GM10266 (cell line): ENCODE measurements at regions not wholly inside any gene's neighbourhood (a gene's known extent, or its start where the extent isn't known, plus 50 kb on each side); places are given as distances from the start of the nearest gene placed in this dataset.
"Not testable (repeated sequence)": the region's sequence is repeated elsewhere in the genome, so short reads cannot be mapped to it uniquely, and the experiment has no call there.

Experiments
- DNase-seq: peaks from one replicate; pipeline ENCODE4 v3.0.0; 2012; ENCODE audit errors: extremely low spot score
- CTCF ChIP-seq: IDR thresholded peaks from 2 replicates; pipeline ENCODE4 v1.5.1; 2012; ENCODE audit warnings: mild to moderate bottlenecking, low read depth; ENCODE audit not compliant: control insufficient read depth, insufficient read depth; ENCODE audit errors: missing control alignments

- no peak for TF ChIP-seq CTCF
- DNase-seq: no peak
Measured at GRCh38 chr21:27793901-27794300, 827.0 kb upstream of the ADAMTS5 start.

GRCh38 chr21:27787046-27787445 is 820.2 kb upstream of the ADAMTS5 start:
- DNase-seq: no peak
- no peak for TF ChIP-seq CTCF

- no peak for TF ChIP-seq CTCF
- DNase-seq: no peak
Measured at GRCh38 chr21:27779606-27780005, 812.7 kb upstream of the ADAMTS5 start.

GRCh38 chr21:27776925-27777553 is 810.2 kb upstream of the ADAMTS5 start:
- TF ChIP-seq CTCF: no peak
- no peak for DNase-seq

GRCh38 chr21:27772816-27773215 is 805.9 kb upstream of the ADAMTS5 start:
- no peak for TF ChIP-seq CTCF
- no peak for DNase-seq

GRCh38 chr21:27771938-27772483 is 805.1 kb upstream of the ADAMTS5 start:
- no peak for TF ChIP-seq CTCF
- DNase-seq: no peak

- no peak for DNase-seq
- no peak for TF ChIP-seq CTCF
Measured at GRCh38 chr21:27769763-27770162, 802.9 kb upstream of the ADAMTS5 start.

- not testable (repeated sequence) for DNase-seq
Measured at GRCh38 chr21:27768046-27768637, 801.3 kb upstream of the ADAMTS5 start.
